Activated CD8-positive, alpha-beta memory T cell treated with anti-CD3 and anti-CD28 coated beads, Interleukin-2, amount 50 U/mL, for 48 hours (primary cell): ENCODE measurements at regions not wholly inside any gene's neighbourhood (a gene's known extent, or its start where the extent isn't known, plus 50 kb on each side); places are given as distances from the start of the nearest gene placed in this dataset.

Experiments
- DNase-seq: peaks from one replicate; pipeline ENCODE4 v3.0.0-alpha.2; 2020

- DNase-seq = no peak
These were observed 228.9 kb downstream of the SNRPN start for GRCh38 chr15:25183581-25184251.

GRCh38 chr15:25184356-25185155, 229.8 kb downstream of the SNRPN start:
- DNase-seq = no peak

- no peak for DNase-seq
These were observed 230.4 kb downstream of the SNRPN start for GRCh38 chr15:25185156-25185710.

- DNase-seq = no peak
These were observed 231.0 kb downstream of the SNRPN start for GRCh38 chr15:25185791-25186190.

GRCh38 chr15:25186411-25186810, 231.6 kb downstream of the SNRPN start:
- no peak for DNase-seq

GRCh38 chr15:25186906-25187645, 232.3 kb downstream of the SNRPN start:
- no peak for DNase-seq

GRCh38 chr15:25188051-25188450, 233.3 kb downstream of the SNRPN start:
- no peak for DNase-seq

- no peak for DNase-seq
These were observed 233.8 kb downstream of the SNRPN start for GRCh38 chr15:25188551-25189101.

- no peak for DNase-seq
These were observed 234.8 kb downstream of the SNRPN start for GRCh38 chr15:25189551-25189950.

GRCh38 chr15:25192651-25193050, 237.9 kb downstream of the SNRPN start:
- DNase-seq = no peak

- no peak for DNase-seq
These were observed 231.5 kb downstream of the UBE3A start for GRCh38 chr15:25207369-25207768.

GRCh38 chr15:25208735-25209134, 230.1 kb downstream of the UBE3A start:
- DNase-seq = no peak

GRCh38 chr15:25220834-25221233, 218.0 kb downstream of the UBE3A start:
- DNase-seq = no peak

- DNase-seq = no peak
These were observed 214.4 kb downstream of the UBE3A start for GRCh38 chr15:25224396-25224795.

- DNase-seq = no peak
These were observed 212.5 kb downstream of the UBE3A start for GRCh38 chr15:25226360-25226759.

GRCh38 chr15:25228261-25228660, 210.6 kb downstream of the UBE3A start:
- no peak for DNase-seq

- DNase-seq = no peak
These were observed 208.4 kb downstream of the UBE3A start for GRCh38 chr15:25230442-25230841.

GRCh38 chr15:25233766-25234350, 205.0 kb downstream of the UBE3A start:
- DNase-seq = no peak

GRCh38 chr15:25234831-25235230, 204.0 kb downstream of the UBE3A start:
- no peak for DNase-seq

GRCh38 chr15:25235391-25235790, 203.4 kb downstream of the UBE3A start:
- no peak for DNase-seq

- DNase-seq = no peak
These were observed 202.5 kb downstream of the UBE3A start for GRCh38 chr15:25236143-25236860.

GRCh38 chr15:25236861-25237155, 202.0 kb downstream of the UBE3A start:
- no peak for DNase-seq
